Epithelial cell of esophagus (primary cell): ENCODE measurements at regions not wholly inside any gene's neighbourhood (a gene's known extent, or its start where the extent isn't known, plus 50 kb on each side); places are given as distances from the start of the nearest gene placed in this dataset.

Experiments
- DNase-seq: peaks from one replicate; pipeline ENCODE4 v3.0.0; 2010; ENCODE audit warnings: low read depth
- H3K4me3 ChIP-seq: 2 replicates; pipeline ENCODE4 v1.5.1; 2011; ENCODE audit warnings: mild to moderate bottlenecking, low read length, control low read depth
- CTCF ChIP-seq: IDR thresholded peaks from 2 replicates; pipeline ENCODE4 v1.5.1; 2011; ENCODE audit warnings: low read depth, mild to moderate bottlenecking, low read length, control low read depth, inconsistent platforms; ENCODE audit not compliant: insufficient read depth; ENCODE audit errors: missing control alignments

GRCh38 chr1:17885663-17886320 lies 130.7 kb downstream of the ACTL8 start:
- DNase-seq: no peak
- no peak overlapping the region for H3K4me3 ChIP-seq
- no peak for TF ChIP-seq CTCF

- no peak for TF ChIP-seq CTCF
- DNase-seq: no peak
- H3K4me3 ChIP-seq: no peak overlapping the region
These were observed 131.3 kb downstream of the ACTL8 start for GRCh38 chr1:17886386-17886785.

GRCh38 chr1:17886838-17887441 lies 131.8 kb downstream of the ACTL8 start:
- no peak for DNase-seq
- TF ChIP-seq CTCF: no peak
- H3K4me3 ChIP-seq: no peak overlapping the region

- H3K4me3 ChIP-seq: no peak overlapping the region
- TF ChIP-seq CTCF: no peak
- no peak for DNase-seq
These were observed 132.7 kb downstream of the ACTL8 start for GRCh38 chr1:17887661-17888371.

- TF ChIP-seq CTCF: no peak
- DNase-seq: no peak
These were observed 135.1 kb downstream of the ACTL8 start for GRCh38 chr1:17890056-17890814.

GRCh38 chr1:17890815-17891191 lies 135.7 kb downstream of the ACTL8 start:
- TF ChIP-seq CTCF: no peak
- H3K4me3 ChIP-seq: no peak overlapping the region
- no peak for DNase-seq

More at GRCh38 chr1:17890056-17890814, 135.1 kb downstream of the ACTL8 start:
- H3K4me3 ChIP-seq: no peak overlapping the region
